BE2C (cell line): ENCODE measurements at regions not wholly inside any gene's neighbourhood (a gene's known extent, or its start where the extent isn't known, plus 50 kb on each side); places are given as distances from the start of the nearest gene placed in this dataset.

Source experiments
- DNase-seq: peaks from one replicate; pipeline ENCODE4 v3.0.0-alpha.2; 2020
- H3K27me3 ChIP-seq: fragments of 250-450 bp; sonication (Bioruptor Pico); 2 replicates; pipeline ENCODE4 v1.5.1; 2020; ENCODE audit warnings: mild to moderate bottlenecking
- H3K36me3 ChIP-seq: fragments of 250-450 bp; sonication (Bioruptor Pico); 2 replicates; pipeline ENCODE4 v1.5.1; 2020; ENCODE audit warnings: mild to moderate bottlenecking
- H3K4me1 ChIP-seq: fragments of 250-450 bp; sonication (Bioruptor Pico); 2 replicates; pipeline ENCODE4 v1.5.1; 2020
- H3K4me3 ChIP-seq: 2 replicates; pipeline ENCODE4 v1.5.1; 2011; ENCODE audit warnings: low read depth, low read length
- H3K9me3 ChIP-seq: fragments of 250-450 bp; sonication (Bioruptor Pico); 2 replicates; pipeline ENCODE4 v1.5.1; 2020
- TF ChIP-seq, protein P1 (sequence below): IDR thresholded peaks from 2 replicates; pipeline ENCODE4 v1.5.1; 2012; ENCODE audit warnings: mild to moderate bottlenecking, low read depth, low read length

DNA sequence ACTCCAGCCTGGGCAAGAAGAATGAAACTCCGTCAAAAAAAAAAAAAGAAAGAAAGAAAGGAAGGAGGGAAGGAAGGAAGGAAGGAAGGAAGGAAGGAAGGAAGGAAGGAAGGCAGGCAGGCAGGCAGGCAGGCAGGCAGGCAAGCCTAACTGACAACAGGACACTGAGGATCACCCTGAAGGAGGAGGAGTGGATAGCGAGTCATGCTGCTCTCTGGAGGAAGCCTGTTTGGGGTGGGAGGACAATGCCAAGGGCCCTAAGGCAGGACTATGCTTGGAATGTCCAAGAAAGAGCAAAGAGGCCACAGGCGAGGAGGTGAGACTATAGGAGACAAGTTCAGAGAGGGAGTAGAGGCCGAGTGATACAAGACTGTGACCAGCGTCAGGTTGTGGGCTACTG is 107.0 kb upstream of the PARD3 start:
- TF ChIP-seq, protein P1, sequence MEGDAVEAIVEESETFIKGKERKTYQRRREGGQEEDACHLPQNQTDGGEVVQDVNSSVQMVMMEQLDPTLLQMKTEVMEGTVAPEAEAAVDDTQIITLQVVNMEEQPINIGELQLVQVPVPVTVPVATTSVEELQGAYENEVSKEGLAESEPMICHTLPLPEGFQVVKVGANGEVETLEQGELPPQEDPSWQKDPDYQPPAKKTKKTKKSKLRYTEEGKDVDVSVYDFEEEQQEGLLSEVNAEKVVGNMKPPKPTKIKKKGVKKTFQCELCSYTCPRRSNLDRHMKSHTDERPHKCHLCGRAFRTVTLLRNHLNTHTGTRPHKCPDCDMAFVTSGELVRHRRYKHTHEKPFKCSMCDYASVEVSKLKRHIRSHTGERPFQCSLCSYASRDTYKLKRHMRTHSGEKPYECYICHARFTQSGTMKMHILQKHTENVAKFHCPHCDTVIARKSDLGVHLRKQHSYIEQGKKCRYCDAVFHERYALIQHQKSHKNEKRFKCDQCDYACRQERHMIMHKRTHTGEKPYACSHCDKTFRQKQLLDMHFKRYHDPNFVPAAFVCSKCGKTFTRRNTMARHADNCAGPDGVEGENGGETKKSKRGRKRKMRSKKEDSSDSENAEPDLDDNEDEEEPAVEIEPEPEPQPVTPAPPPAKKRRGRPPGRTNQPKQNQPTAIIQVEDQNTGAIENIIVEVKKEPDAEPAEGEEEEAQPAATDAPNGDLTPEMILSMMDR: no peak
- no peaks in the 10 kb centered on the region for H3K36me3 ChIP-seq

DNA sequence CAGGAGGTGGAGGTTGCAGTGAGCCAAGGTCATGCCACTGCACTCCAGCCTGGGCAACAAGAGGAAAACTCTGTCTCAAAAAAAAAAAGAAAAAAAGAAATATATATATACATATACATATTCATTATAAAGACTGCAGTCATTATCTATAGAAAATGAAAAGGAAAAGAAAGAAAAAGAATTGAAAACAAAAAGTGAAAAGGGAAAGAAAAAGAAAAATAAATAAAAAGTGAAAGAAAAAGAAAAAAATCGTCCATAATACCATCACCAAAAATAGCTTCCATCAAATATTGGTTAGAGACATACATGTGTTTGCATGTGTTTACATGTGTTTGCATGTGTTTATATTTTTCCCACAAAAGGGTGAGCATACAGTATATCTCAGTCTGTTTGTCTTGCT is 105.5 kb upstream of the PARD3 start:
- DNase-seq: no peak
- Histone ChIP-seq H3K36me3 (no peaks in the 10 kb centered on the region), H3K27me3 (no peaks in the 10 kb centered on the region), H3K9me3 (no peaks in the 10 kb centered on the region), H3K4me1 (no peaks in the 10 kb centered on the region), H3K4me3 (no peak overlapping the region)
- TF ChIP-seq, protein P1: no peak

More for the DNA sequence above, 107.0 kb upstream of the PARD3 start:
- H3K27me3 ChIP-seq: no peaks in the 10 kb centered on the region
- no peak overlapping the region for H3K4me3 ChIP-seq
- no peak for DNase-seq
- no peaks in the 10 kb centered on the region for H3K9me3 ChIP-seq
- no peaks in the 10 kb centered on the region for H3K4me1 ChIP-seq

DNA sequence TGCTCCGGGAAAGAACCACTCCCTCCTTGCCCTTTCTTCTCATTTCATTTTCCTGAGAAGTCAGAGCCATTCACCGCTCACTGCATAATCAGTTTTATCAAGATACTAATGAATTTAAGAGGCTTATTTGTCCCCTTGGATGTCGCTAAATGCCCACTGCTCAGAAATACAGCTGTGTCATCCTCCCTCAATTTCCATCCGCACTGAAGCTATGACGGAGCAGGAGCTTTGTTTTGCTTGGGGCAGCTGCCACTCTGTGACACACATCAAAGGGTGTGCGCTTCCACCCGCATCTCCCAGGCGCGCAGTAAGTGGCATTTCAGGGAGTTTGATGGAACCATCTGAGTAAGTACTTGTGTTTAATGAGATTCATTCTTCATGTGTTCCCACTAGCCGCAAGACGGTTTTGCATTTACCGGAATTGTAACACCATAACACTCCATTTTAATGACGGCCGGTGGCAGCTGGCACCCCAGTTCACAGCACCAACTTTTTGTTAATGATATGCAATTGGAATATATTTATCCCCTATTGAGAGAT is 103.8 kb upstream of the PARD3 start:
- Histone ChIP-seq H3K4me1 (no peaks in the 10 kb centered on the region), H3K27me3 (no peaks in the 10 kb centered on the region), H3K4me3 (no peak overlapping the region; the same call in 1 of the 2 replicates), H3K36me3 (no peaks in the 10 kb centered on the region), H3K9me3 (no peaks in the 10 kb centered on the region)
- TF ChIP-seq, protein P1: no peak
- no peak for DNase-seq

DNA sequence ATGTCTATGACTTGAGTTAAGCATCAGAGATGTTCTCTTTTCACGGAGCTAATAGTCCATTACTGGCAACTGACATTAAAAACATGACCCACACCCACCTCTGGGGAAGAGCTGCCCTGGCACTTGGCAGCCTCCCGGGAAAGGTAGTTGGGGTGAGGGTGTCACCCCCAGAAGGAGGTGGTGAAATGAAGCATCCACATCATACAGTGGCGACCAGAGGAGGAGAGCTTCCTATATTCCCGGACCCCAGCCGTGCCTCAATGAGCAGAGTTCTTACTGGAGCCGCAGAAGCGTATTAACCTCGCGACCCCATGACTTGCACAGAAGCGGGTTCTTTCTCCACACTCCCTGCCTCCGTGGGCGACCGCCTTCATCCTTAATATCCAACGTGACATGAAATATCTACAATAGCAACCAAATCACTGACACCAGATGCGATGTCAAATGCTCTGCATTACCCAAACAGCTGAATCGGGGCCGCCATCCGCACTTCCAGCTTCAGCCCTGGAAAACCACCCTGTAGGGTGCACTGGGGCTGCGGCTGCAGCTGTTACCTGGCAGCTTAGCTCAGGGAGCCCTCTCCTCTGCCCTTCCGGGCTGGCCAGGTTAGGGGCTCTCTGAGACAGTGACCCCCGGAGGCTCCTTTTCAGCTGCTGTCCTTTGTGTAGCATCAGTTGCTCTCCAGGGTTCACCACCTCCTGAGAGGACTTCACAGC is 103.1 kb upstream of the PARD3 start:
- no peaks in the 10 kb centered on the region for H3K4me1 ChIP-seq
- DNase-seq: no peak
- no peaks in the 10 kb centered on the region for H3K36me3 ChIP-seq
- H3K4me3 ChIP-seq: no peak overlapping the region; the same call in 1 of the 2 replicates
- no peaks in the 10 kb centered on the region for H3K9me3 ChIP-seq
- no peaks in the 10 kb centered on the region for H3K27me3 ChIP-seq
- TF ChIP-seq, protein P1: no peak

DNA sequence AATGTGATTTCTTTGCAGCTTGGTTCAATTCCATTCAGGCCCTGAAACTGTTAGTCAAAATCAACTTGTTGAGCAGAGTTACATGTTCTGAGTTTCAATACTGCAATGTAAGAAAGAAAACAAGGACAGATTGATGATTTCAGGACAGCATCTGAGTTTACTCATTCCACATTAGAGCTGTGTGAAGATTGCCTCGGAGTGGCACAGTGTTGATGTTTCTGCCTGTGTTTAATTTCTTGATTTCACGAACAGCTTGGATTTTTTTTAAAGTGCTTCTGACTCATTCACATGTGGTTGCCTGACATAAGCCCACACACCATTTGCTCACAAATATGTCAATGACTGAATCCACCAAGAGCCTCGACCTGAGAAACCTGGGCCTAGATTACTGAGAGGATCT is 101.2 kb upstream of the PARD3 start:
- no peaks in the 10 kb centered on the region for H3K9me3 ChIP-seq
- TF ChIP-seq, protein P1: no peak
- no peak overlapping the region for H3K4me3 ChIP-seq
- no peaks in the 10 kb centered on the region for H3K27me3 ChIP-seq
- no peak for DNase-seq
- H3K36me3 ChIP-seq: no peaks in the 10 kb centered on the region
- H3K4me1 ChIP-seq: no peaks in the 10 kb centered on the region

DNA sequence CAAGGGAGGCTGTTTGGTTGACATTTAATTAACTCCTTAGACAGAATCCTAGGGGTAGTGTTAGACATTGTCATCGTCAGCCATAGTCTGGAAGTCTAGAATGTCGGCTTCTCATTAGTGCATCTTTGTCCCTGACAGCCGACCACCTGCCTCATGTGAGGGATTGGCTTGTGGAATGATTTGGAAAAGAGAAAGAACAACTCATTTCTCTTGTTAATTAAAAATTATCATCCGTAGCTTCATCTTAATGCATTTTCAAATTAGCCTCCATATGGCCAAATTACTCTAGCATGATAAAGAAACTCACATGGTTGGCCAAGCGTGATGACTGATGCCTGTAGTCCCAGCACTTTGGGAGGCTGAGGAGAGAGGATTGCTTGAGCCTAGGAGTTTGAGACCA is 97.7 kb upstream of the PARD3 start:
- no peaks in the 10 kb centered on the region for H3K9me3 ChIP-seq
- H3K36me3 ChIP-seq: no peaks in the 10 kb centered on the region
- no peak for DNase-seq
- no peak overlapping the region for H3K4me3 ChIP-seq
- TF ChIP-seq, protein P1: no peak
- H3K4me1 ChIP-seq: no peaks in the 10 kb centered on the region
- H3K27me3 ChIP-seq: no peaks in the 10 kb centered on the region
